GM12892 (cell line): ENCODE measurements at regions not wholly inside any gene's neighbourhood (a gene's known extent, or its start where the extent isn't known, plus 50 kb on each side); places are given as distances from the start of the nearest gene placed in this dataset.

Experiments
- POLR2A ChIP-seq: IDR thresholded peaks from 2 replicates; pipeline ENCODE4 v1.6.1; 2011; ENCODE audit warnings: low read depth, low read length, control low read depth
- POLR2AphosphoS5 ChIP-seq: IDR thresholded peaks from 2 replicates; pipeline ENCODE4 v1.6.1; 2011; ENCODE audit warnings: low read depth, low read length, control low read depth

GRCh38 chr6:141618180-141618581, 514.5 kb upstream of the GJE1 start:
- TF ChIP-seq POLR2A: no peak
- no peak for TF ChIP-seq POLR2AphosphoS5
